A549 (cell line): ENCODE measurements at regions not wholly inside any gene's neighbourhood (a gene's known extent, or its start where the extent isn't known, plus 50 kb on each side); places are given as distances from the start of the nearest gene placed in this dataset.

Source experiments
- BCL3 ChIP-seq: fragments of >200 bp; sonication (Bioruptor Twin); formaldehyde crosslinking; IDR thresholded peaks from 3 replicates; pipeline ENCODE4 v1.6.1; 2016
- HEYL ChIP-seq: fragments of 250-450 bp; sonication (Bioruptor Pico); IDR thresholded peaks from 2 replicates; pipeline ENCODE4 v1.8.0; 2021; ENCODE audit warnings: mild to moderate bottlenecking, moderate library complexity
- REST ChIP-seq: fragments of 200-600 bp; sonication (generic); IDR thresholded peaks from 2 replicates; pipeline ENCODE4 v1.6.1; 2016; ENCODE audit warnings: antibody characterized with exemption, mild to moderate bottlenecking, moderate library complexity
- TF ChIP-seq, protein P1 (sequence below): fragments of >200 bp; sonication (Bioruptor Twin); formaldehyde crosslinking; IDR thresholded peaks from 3 replicates; pipeline ENCODE4 v1.5.1; 2016

DNA sequence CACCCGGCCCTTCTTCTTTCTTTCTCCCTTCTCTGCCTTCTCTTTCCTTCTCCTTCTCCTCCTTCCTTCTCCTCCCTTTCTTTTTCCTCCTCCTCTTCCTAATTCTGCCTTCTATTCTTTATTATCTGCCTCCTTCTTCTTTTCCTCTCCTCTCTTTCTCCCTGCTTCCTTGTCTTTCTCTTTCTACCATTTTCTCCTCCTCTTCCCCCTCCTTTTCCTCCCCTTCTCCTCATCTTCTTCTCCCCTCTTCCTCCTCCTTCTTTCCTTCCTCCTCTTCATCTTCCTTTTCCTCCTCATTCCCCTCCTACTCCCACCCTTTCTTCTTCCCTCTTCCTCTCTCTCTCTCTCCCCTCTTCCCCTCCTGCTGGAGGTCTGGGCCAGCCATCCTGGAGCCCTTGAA lies 294.9 kb upstream of the CRY1 start:
- TF ChIP-seq, protein P1, sequence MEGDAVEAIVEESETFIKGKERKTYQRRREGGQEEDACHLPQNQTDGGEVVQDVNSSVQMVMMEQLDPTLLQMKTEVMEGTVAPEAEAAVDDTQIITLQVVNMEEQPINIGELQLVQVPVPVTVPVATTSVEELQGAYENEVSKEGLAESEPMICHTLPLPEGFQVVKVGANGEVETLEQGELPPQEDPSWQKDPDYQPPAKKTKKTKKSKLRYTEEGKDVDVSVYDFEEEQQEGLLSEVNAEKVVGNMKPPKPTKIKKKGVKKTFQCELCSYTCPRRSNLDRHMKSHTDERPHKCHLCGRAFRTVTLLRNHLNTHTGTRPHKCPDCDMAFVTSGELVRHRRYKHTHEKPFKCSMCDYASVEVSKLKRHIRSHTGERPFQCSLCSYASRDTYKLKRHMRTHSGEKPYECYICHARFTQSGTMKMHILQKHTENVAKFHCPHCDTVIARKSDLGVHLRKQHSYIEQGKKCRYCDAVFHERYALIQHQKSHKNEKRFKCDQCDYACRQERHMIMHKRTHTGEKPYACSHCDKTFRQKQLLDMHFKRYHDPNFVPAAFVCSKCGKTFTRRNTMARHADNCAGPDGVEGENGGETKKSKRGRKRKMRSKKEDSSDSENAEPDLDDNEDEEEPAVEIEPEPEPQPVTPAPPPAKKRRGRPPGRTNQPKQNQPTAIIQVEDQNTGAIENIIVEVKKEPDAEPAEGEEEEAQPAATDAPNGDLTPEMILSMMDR = no peak
- TF ChIP-seq REST = no peak
- TF ChIP-seq HEYL (CRISPR knock-in tag) = no peak
- no peak for TF ChIP-seq BCL3
